ENCODE measurements at regions not wholly inside any gene's neighbourhood (a gene's known extent, or its start where the extent isn't known, plus 50 kb on each side); places are given as distances from the start of the nearest gene placed in this dataset.
A peak's percentile ranks its signal among the peaks of the same experiment; 100 is the strongest.

GRCh38 chr3:177936721-177937120 lies 599.5 kb upstream of the KCNMB2 start:
- TF ChIP-seq CTCF (IDR thresholded peaks at IDR 0.05): no peak
- no peak for ATAC-seq (ENCODE audit: low FRiP score)

GRCh38 chr3:177942911-177943310 lies 593.3 kb upstream of the KCNMB2 start:
- DNase-seq (ENCODE audit: low spot score): no peak
- ATAC-seq (ENCODE audit: low FRiP score): no peak
- TF ChIP-seq CTCF (IDR thresholded peaks at IDR 0.05): no peak

More at GRCh38 chr3:177936721-177937120, 599.5 kb upstream of the KCNMB2 start:
- no peak for DNase-seq (ENCODE audit: low spot score)

- ATAC-seq (ENCODE audit: low FRiP score): no peak
These were observed 592.0 kb upstream of the KCNMB2 start for GRCh38 chr3:177944228-177944661.

GRCh38 chr3:177946048-177946447 lies 590.2 kb upstream of the KCNMB2 start:
- TF ChIP-seq CTCF (IDR thresholded peaks at IDR 0.05): no peak
- ATAC-seq (ENCODE audit: low FRiP score) (peak; percentile 95), DNase-seq (ENCODE audit: low spot score) (no peak)

More at GRCh38 chr3:177944228-177944661, 592.0 kb upstream of the KCNMB2 start:
- no peak for TF ChIP-seq CTCF (IDR thresholded peaks at IDR 0.05)
- no peak for DNase-seq (ENCODE audit: low spot score)

- ATAC-seq (ENCODE audit: low FRiP score): peak; percentile 65
- no peak for TF ChIP-seq CTCF (IDR thresholded peaks at IDR 0.05)
These were observed 589.7 kb upstream of the KCNMB2 start for GRCh38 chr3:177946497-177946896.

GRCh38 chr3:177946936-177947335 lies 589.3 kb upstream of the KCNMB2 start:
- TF ChIP-seq CTCF (IDR thresholded peaks at IDR 0.05): no peak

More at GRCh38 chr3:177946497-177946896, 589.7 kb upstream of the KCNMB2 start:
- no peak for DNase-seq (ENCODE audit: low spot score)

GRCh38 chr3:177947901-177948300 lies 588.3 kb upstream of the KCNMB2 start:
- DNase-seq (ENCODE audit: low spot score): no peak
- ATAC-seq (ENCODE audit: low FRiP score): no peak

More at GRCh38 chr3:177946936-177947335, 589.3 kb upstream of the KCNMB2 start:
- DNase-seq (ENCODE audit: low spot score): no peak
- peak; percentile 26 for ATAC-seq (ENCODE audit: low FRiP score)

More at GRCh38 chr3:177947901-177948300, 588.3 kb upstream of the KCNMB2 start:
- no peak for TF ChIP-seq CTCF (IDR thresholded peaks at IDR 0.05)

All from omental fat pad (tissue), 3 donors.